GM21737 (cell line): ENCODE measurements at regions not wholly inside any gene's neighbourhood (a gene's known extent, or its start where the extent isn't known, plus 50 kb on each side); places are given as distances from the start of the nearest gene placed in this dataset.
"Not testable (repeated sequence)": the region's sequence is repeated elsewhere in the genome, so short reads cannot be mapped to it uniquely, and the experiment has no call there.

ENCODE experiments used
- ATAC-seq: cut with Tn5 transposase; IDR thresholded peaks from one replicate; pipeline ENCODE4 v1.9.1; 2021; ENCODE audit warnings: mild to moderate bottlenecking, moderate library complexity; ENCODE audit not compliant: unreplicated experiment

DNA sequence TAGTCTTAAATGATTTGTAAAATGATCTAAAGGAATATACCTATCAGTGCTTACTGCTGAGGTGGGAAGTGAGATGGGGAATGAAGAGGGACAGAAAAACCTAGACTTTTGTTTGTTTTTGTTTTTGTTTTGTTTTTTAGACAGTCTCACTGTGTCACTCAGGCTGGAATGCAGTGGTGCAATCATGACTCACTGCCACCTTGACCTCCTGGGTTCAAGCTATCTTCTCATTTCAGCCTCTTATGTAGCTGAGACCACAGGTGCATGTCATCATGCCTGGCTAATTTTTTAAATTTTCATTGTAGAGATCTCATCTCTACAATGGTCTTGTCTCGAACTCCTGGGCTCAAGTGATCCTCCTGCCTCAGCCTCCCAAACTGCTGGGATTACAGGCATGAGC lies 116.4 kb upstream of the SEM1 start:
- ATAC-seq = no peak

DNA sequence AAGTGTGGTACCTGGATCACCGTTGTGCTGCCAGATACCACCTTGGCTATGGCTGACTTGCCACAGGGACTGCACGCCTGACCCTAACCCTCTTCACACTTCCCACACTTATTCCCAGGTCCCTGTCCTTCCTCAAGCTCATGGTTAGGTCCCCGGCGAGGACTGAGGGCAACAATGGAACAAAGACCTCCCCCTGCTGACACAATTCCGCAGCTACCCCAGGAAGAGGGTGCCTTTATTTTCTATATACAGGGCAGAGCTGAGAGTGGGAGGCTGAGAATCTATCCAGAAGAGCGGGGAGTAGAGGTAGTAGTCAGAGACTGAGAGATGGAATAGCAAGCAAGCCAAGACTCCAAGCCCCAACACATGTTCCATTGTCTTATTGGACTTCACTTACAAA lies 118.1 kb upstream of the SEM1 start:
- ATAC-seq = no peak

DNA sequence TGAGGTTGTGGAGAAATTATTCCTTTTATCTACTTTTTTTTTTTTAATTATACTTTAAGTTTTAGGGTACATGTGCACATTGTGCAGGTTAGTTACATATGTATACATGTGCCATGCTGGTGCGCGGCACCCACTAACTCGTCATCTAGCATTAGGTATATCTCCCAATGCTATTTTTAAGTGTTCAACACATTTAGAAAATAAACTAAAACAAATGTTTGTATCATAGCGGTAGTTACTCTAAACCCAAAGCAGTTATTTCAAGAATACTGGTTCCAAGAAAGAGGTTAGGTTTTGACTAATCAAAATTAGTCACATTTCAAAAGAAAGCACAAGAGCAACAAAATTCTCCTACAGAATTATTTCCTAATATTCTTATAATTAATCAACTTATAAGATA lies 119.5 kb upstream of the SEM1 start:
- ATAC-seq = not testable (repeated sequence)

DNA sequence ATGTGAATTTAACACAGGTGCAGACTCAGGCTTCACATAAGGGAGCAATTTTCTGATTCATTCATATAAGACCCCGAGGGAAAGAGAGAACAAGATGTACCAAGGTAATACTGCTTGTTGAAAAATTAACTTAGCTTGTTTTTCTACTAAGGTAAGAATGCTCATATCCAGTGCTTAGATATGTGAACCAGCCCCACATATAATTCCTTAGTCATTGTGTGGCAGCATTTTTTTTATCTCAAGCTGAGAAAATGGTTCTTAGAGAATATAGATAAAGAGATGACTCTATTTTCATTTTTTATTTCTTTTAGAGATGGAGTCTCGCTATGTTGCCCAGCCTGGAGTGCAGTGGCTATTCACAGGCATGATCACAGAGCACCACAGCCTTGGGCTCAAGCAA lies 121.8 kb upstream of the SEM1 start:
- ATAC-seq = no peak

DNA sequence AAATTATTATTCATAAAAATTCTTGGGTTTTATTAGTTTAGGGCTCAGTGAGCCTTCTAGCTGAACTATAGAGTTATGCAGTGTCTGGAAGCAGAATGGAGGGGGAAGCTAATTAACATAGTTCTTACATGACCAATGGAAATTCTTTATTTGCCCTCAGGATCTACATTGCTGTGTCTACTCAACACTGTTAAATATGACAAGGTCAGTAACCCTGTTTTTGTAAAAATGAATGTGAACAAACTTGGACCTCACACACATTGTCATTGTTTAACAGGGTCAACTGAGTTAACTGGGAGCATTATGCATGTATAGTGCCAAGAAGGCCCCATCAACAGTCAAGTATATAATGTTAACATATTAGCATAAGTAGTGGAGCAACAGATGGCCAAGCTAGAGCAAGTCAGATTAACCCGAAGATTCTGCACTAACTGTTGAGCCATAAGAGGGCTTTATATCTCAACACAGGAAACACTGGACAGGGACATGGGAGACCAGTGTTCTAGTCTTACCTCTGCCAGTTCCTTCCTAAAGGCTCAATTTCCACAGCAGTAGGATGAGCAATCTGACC lies 122.5 kb upstream of the SEM1 start:
- ATAC-seq = no peak

DNA sequence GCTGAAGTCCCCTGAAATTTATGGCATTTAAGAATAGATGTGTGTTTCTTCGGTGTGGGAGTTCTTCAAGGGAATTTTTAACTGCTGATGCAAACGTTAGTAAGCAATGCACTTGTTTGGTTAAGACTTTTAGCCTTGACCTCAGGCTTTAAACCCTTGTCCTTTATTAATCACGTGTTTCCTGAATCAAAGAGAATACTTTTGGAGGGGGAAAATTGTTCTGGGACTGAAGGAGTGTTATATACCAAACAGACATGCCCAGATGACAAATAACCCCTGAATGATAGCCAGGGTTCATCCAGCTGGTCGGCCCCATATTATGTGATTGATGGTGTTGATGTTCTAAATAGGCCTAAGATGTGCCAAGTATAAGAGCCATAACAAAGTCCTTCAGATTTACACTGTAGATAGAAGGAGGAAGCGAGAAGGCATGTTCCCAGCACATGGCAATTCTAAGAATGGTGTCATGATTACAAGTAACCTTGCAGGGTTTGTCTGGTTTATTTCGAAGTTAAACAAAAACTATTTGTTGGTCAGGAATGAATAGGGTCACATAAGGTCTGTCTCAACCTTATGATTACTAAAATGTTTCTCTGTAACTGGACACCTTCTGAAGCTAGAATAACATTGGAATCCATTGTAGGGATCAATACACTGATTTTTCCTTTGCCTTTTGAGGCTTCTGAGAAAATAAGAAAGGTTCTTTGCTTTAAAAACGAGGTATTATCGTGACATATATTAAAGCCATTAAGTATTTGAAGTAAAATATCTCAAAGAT lies 124.2 kb upstream of the SEM1 start:
- no peak for ATAC-seq

DNA sequence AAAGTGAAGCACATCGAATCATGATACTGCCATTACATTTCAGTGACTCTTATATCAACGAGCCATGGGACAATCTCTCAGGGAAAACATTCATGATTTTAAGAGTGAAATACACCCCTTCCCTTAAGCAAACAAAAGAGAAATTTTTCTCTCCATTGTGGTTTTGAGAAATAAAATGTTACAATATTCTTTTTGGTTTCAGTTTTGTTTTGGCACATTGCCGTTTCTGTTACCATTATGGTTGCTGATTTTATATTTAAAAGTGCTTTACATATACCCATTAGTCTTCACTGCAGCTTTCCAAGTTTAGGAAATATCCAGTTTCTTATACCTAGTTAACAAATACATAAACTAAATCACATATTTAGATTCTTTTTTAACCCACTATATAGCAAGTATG lies 126.8 kb upstream of the SEM1 start:
- ATAC-seq = no peak

DNA sequence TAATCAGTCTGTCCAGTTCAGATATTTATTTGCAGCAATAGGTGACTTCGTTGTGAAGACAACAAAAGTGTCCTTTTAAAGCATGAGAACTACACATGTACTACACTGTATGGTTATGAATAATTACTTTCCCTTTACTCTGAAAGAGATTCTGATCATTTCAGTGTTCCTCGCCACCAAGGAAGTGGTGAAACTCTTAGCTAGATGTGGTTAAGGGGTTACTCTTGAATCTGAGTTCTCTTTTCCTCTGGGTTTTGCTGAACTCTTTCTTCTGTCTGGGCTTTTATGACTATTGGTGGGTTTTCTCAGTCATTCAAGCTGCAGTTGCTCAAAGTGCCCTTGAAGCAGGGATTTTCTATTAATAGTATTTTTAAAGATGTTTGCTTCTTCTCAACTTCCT lies 127.9 kb upstream of the SEM1 start:
- ATAC-seq = peak; percentile 96

DNA sequence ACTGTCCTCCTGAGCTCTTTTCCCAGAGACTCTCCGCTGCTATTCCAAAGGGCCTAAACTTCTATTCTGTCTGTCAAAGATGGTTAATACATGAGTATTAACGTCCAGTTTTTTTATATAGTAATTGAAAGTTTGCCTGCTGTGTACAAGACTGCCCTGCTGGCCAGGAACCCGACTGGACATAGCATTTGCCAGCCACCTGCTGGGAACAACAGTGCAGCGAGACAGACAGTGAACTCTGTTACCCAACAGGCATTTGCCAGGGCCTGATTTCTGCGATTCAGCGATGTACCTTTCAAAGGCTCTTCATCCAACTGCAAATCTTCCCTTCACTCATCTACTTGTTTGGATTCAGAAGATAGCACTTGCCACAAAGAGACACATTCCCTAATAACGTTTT lies 128.8 kb upstream of the SEM1 start:
- ATAC-seq = no peak

DNA sequence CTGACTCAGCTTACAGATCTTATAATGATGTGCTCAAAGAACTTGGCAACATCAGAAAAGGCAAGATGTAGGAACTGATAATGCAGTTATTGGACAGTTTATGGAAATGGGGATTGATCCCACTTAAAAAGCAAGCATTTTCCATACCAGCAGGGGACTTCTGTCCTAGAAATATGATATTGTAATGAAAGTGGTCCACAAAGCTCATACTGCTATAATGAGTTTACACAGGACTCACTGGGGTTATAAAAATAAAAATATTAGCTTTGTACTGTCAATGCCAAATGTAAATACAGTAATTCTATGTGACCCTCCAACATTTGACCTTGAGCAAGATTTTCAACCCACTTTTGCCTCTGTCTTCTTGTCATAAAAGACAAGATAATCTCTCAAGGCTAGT lies 145.5 kb upstream of the SEM1 start:
- no peak for ATAC-seq

DNA sequence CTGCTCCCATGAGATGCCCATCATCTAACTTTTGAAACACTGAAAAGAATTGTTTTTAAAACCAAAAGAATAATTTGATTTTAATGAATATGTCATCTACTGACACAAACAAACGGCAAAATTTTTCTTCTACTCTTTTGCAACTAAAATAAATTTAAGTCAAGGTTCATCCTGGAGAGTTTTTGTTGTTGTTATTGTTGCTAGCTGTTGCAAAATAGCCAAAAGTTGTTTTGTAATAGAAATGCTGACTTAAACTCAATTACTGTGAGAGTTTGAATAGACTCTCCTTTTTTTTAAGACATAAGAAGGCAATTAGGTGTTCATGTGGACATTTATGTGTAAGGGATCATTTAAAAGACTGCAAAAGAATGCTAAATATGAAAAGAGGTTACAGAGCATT lies 146.0 kb upstream of the SEM1 start:
- no peak for ATAC-seq

DNA sequence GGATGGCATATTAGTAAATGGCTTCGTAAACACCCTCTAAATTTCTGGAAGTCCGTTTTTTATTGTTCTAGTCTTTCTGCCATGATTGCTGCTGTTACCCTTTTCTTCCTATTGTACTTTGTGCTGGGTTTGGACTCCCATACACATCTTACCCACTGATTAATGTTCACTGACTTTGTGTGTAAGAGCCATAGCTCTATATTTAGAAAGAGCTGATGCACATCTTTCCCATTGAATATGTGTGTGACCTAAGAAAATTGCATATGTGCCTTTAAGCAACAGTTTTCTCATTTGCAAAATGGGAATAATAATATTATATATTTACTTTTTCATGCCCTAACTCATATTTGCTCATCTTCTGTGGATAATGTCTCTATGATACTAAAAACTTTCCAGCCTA lies 135.8 kb upstream of the DLX6 start:
- no peak for ATAC-seq

DNA sequence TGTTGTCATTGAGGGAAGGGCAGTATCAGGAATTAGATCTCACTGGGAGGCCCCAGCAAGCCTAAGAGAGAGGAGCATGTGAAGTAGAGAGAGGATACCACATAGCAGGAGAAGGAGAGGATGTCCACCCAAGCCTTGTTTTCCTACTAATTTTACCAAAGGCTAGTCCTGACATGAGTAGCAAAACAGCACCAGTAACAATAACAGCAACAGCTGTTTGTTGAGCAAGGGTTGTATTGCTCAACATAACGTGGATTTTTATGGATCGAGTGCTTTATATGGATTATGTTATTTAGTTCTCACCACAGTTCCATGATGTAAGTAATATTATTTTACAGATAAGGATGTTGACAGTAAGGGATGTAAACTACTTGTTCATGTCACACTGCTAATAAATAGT lies 135.2 kb upstream of the DLX6 start:
- ATAC-seq = no peak

DNA sequence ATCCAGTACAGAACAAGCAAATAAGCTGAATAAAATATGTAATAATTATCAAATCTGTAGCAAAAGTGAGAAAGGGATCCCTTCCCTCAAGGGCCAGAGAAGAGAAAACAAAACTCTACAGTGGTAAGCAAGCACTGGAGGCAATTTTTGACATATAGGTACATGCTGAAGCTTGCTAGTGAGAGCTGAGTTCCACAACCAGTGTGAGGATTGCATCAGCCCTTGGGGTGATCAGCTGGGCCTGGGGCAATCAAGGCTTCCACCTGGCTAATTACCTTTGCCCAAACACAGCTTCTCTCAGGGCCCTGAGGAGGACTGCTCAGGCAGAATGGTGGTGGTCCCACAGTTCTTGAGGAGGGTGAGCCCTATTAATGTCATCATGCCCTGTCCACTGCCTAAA lies 134.4 kb upstream of the DLX6 start:
- no peak for ATAC-seq

DNA sequence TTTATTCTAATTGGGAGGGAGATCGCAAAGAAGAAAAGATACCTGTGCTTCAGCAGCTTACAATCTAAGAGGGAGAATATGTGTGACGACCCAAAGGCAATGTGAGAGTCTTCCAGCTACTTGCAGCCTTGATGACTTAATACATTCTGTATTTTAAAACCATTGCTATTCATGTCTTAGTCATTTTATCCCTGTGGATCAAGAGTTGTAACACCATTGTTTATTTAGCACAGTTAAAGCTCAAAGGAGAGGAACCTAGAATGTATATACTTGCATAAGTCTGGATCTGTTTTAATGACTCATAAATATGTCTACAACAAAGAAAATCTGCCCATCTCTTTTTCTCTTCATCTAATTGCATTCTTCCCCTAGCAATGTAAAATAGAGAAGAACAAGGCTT lies 117.9 kb upstream of the DLX6 start:
- ATAC-seq = no peak

DNA sequence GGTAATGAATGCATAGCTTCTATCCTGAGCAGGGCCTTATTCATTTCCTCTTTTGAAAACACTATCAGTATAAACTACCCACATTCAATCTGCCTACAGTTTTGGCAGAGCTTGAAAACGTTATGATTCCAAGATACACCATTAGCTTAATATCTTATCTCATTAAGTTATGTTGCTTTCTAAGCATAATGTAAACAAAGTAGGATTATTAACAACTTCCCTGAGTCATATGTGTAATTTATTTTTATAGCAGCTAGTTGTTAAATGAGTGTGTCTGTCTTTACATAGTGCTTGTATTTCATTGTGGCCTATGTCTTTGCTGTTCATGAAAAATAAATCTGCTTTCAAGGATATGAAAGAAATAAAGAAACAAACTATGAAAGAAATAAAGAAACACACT lies 106.2 kb upstream of the DLX6 start:
- ATAC-seq = no peak

DNA sequence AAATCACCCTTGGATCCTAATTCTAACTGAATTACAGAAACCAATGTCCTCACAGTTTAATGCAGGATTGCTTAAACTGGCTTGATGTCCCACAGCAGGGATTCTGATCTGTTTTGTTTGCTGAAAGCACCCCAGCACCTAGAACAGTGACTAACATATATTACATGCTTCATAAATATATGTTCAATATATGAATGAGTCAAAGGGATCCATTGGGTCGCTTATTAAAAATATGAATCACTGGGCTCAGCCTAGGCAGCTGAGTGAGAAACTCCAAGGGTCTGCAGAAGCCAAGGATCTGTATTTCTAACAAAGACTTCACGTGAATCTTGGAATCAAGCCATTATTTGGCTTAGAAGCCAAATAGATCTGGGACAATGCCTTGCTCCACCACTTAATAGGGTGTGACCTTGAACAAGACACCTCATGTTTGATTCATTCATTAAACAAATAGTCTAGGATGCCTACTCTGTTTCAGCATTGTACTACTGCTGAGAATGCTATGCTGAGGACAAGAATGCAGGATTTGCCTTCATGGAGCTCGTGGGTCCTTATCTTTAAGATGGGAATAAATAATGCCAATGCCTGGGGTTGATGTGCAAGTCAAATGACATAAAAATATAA lies 103.4 kb upstream of the DLX6 start:
- no peak for ATAC-seq

DNA sequence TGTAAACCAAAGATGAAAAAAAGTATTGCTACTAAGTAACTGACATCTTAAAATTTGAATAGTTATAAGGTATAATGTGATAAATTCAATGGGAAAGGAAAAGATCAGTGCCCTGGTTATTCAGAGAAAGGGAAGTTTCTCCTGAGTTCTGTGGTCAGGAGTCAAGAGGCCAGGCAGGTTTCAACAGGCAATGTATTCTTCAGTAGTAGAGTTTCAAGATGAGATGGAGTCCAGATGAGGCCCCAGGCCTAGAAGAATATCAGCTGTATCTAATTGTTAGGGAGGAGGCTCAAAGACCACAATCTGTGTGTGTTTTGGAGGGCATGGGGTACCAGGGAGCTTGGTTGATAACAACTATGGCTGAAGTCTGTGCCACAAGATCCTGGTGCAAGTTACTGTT lies 101.4 kb upstream of the DLX6 start:
- no peak for ATAC-seq

DNA sequence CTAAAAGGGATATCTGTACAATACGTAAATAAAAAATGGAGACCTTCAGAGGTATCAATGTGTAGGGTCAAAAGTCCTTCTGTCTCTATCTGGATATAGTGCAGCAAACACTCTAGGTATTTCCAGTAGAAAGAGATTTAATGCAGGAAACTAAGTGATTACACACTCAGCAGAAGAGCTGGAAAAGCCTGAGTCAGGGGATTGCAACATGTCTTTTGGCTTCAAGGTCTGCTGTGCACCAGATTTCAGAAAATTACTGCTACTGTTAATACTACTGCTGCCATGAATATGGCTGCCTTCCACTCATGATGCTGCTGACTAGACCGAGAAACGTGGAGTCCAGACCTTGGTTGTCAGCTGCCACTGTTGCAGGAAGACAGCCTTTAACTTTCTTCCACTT lies 94.9 kb upstream of the DLX6 start:
- no peak for ATAC-seq

DNA sequence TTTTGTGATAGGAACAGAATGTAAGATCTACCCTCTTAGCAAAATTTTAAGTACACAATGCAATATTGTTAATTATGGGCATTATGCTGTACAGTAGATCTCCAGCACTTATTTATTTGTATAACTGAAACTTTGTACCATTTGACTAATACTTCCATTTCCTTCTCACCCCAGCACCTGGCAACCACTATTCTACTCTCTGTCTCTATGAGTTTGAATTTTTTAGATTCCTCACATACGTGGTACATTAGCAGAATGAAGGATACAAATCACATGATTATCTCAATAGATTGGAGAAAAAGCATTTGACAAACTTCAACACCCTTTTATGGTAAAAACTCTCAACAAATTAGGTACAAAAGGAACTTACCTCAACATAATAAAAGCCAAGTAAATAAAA lies 90.3 kb upstream of the DLX6 start:
- ATAC-seq = no peak

DNA sequence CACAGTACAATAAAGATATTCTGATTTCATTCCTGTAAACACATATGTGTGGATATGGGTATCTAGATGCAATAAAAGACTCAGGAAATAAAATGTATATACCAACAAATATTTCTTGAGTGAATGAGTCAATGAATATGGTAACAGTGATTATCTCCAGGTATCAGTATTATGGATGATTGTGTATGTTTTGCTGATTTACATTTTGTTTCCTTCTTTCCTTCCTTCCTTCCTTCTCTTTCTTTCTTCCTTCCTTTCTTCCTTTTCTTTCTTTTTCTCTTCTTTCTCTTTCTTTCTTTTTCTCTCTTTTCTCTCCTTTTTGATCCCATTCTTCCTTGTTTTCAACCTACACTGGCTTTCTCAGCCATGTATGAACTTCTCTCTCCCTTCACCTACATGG lies 85.3 kb upstream of the DLX6 start:
- no peak for ATAC-seq

DNA sequence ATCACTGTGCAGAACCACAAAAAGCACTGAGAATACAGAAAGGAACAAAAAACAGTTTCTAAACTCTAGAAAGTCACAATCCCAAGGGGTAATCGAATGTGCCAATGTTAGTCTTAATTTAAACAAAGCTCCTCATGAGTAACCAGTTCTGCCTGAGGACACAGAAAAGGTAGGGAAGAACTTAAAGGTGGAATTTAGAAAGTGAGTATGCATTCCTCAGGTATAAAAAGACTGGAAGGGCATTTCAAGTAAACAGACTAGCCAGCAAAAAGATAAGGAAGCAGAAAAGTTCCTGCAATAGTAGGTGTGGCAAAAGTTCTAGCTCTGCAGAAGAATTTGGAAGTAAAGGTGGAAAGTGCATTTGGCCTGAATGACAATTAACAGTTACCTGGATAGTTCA lies 84.6 kb upstream of the DLX6 start:
- ATAC-seq = no peak

DNA sequence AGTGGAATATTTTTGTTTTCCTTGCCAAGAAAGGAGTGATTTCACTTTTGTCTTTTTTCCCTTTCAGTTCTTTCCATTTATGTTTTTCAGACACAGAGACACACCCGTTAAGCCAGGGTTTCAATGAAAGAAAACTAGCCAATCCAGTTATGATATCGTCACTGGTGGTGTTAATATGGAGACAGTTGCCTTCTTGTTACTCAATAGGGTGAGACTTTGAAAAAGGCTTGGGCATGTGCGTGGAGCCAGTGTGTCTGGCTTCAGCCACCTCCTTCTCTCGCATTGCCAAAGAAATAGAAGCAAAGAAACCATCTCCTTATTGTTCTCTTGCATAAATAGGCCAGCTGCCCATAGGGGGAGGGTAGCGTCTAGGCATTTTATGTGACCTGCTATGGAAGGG lies 84.1 kb upstream of the DLX6 start:
- no peak for ATAC-seq
